B cell (primary cell): ENCODE measurements at regions not wholly inside any gene's neighbourhood (a gene's known extent, or its start where the extent isn't known, plus 50 kb on each side); places are given as distances from the start of the nearest gene placed in this dataset.

Source experiments
- ATAC-seq: fragments of 200-7000 bp; cut with Tn5 transposase; one replicate; pipeline ENCODE4 v1.10.0; 2021; ENCODE audit warnings: low read depth, mild to moderate bottlenecking, moderate number of reproducible peaks, moderate library complexity
- CTCF ChIA-PET: fragments of 350-600 bp; sonication (Branson Sonifier 250); formaldehyde crosslinking; loops from one replicate; lab custom pipeline; 2021; ENCODE audit warnings: antibody characterized with exemption, inconsistent platforms; lab: Charles Lee
- POLR2A ChIA-PET: fragments of 350-600 bp; sonication (Branson Sonifier 250); formaldehyde crosslinking; loops from one replicate; lab custom pipeline; 2021; ENCODE audit warnings: antibody characterized with exemption; lab: Charles Lee
- DNase-seq: peaks from one replicate; pipeline ENCODE4 v3.0.0; 2013
- H2AFZ ChIP-seq: 2 replicates; pipeline ENCODE4 v1.6.1; 2012; ENCODE audit warnings: mild to moderate bottlenecking, low read depth, low read length; ENCODE audit not compliant: insufficient read depth, poor library complexity, severe bottlenecking
- H3K27ac ChIP-seq, 2 donors: 1 replicate in 1 of 2; 2 replicates in 1 of 2; pipeline ENCODE4 v1.5.1; 2012 to 2013; ENCODE audit warnings: low read length in 2 of 2, mild to moderate bottlenecking in 2 of 2, moderate library complexity in 1 of 2
- H3K27me3 ChIP-seq, 4 experiments: fragments of 200-600 bp in 1 of 4; sonication (generic) in 1 of 4; replicated peaks in 1 of 4; 1 replicate in 2 of 4; 2 replicates in 2 of 4; pipeline versions ENCODE4 v1.6.1 to v1.7.0; 2013 to 2016; ENCODE audit warnings: low read length in 3 of 4, mild to moderate bottlenecking in 2 of 4, mixed read lengths in 1 of 4, moderate library complexity in 1 of 4; ENCODE audit not compliant: insufficient read depth in 4 of 4, control insufficient read depth in 3 of 4; ENCODE audit errors: control extremely low read depth in 1 of 4
- H3K36me3 ChIP-seq, 2 experiments: replicated peaks in 1 of 2; 1 replicate in 1 of 2; 2 replicates in 1 of 2; pipeline versions ENCODE4 v1.6.1 to v1.7.1; 2013; ENCODE audit warnings: low read length in 1 of 2; ENCODE audit not compliant: insufficient read depth in 2 of 2, control insufficient read depth in 1 of 2; ENCODE audit errors: control extremely low read depth in 1 of 2, extremely low read depth in 1 of 2
- H3K4me1 ChIP-seq, 2 donors: fragments of 200-600 bp in 1 of 2; sonication (generic) in 1 of 2; 1 replicate in 1 of 2; 2 replicates in 1 of 2; pipeline versions ENCODE4 v1.5.1 to v1.6.1; 2013 to 2017; ENCODE audit warnings: low read length in 2 of 2; ENCODE audit not compliant: control insufficient read depth in 2 of 2, insufficient read depth in 2 of 2
- H3K4me2 ChIP-seq: replicated peaks from 2 replicates; pipeline ENCODE3; 2012; ENCODE audit warnings: mild to moderate bottlenecking, low read depth, low read length; ENCODE audit not compliant: poor library complexity, severe bottlenecking
- H3K4me3 ChIP-seq, 5 experiments: fragments of 200-600 bp in 1 of 5; sonication (generic) in 1 of 5; 1 replicate in 3 of 5; 2 replicates in 2 of 5; pipeline versions ENCODE4 v1.5.1 to v1.7.0; 2011 to 2016; ENCODE audit warnings: low read length in 4 of 5, mild to moderate bottlenecking in 4 of 5, low read depth in 2 of 5, control low read depth in 1 of 5, moderate library complexity in 1 of 5; ENCODE audit not compliant: insufficient read depth in 1 of 5; ENCODE audit errors: control extremely low read depth in 1 of 5, extremely low read depth in 1 of 5
- H3K79me2 ChIP-seq: fragments of 200-600 bp; sonication (generic); one replicate; pipeline ENCODE4 v1.6.0; 2016; ENCODE audit warnings: low read length; ENCODE audit not compliant: control insufficient read depth, insufficient read depth
- H3K9ac ChIP-seq: fragments of 200-600 bp; sonication (generic); 2 replicates; pipeline ENCODE4 v1.6.1; 2017; ENCODE audit warnings: mild to moderate bottlenecking, low read length, moderate library complexity
- H3K9me3 ChIP-seq, 3 donors: one replicate each; pipeline versions ENCODE4 v1.6.1 to v1.7.1; 2013; ENCODE audit warnings: low read length in 2 of 3; ENCODE audit not compliant: control insufficient read depth in 2 of 3, insufficient read depth in 1 of 3; ENCODE audit errors: control extremely low read depth in 1 of 3
- H4K20me1 ChIP-seq: 2 replicates; pipeline ENCODE4 v1.6.0; 2012; ENCODE audit warnings: mild to moderate bottlenecking, low read length; ENCODE audit not compliant: insufficient read depth, control insufficient read depth, poor library complexity, severe bottlenecking
- H3K27ac Mint-ChIP-seq: one replicate; pipeline ENCODE4 v1.8.0; 2021; ENCODE audit warnings: mixed read lengths
- H3K27me3 Mint-ChIP-seq: one replicate; pipeline ENCODE4 v1.8.0; 2021; ENCODE audit warnings: mixed read lengths
- H3K4me1 Mint-ChIP-seq: one replicate; pipeline ENCODE4 v1.8.0; 2021; ENCODE audit warnings: mixed read lengths
- H3K4me3 Mint-ChIP-seq: one replicate; pipeline ENCODE4 v1.8.0; 2021; ENCODE audit warnings: mixed read lengths
- H3K9me3 Mint-ChIP-seq: one replicate; pipeline ENCODE4 v1.8.0; 2022; ENCODE audit warnings: mixed read lengths; ENCODE audit not compliant: insufficient read depth
- EZH2 ChIP-seq: IDR thresholded peaks from 2 replicates; pipeline ENCODE4 v1.6.1; 2012; ENCODE audit warnings: borderline replicate concordance, low read depth, mild to moderate bottlenecking, moderate library complexity, low read length; ENCODE audit not compliant: insufficient read depth, poor library complexity, severe bottlenecking
- WGBS: methylation state at CpG from one replicate; pipeline ENCODE4 v1.1.5; 2013; ENCODE audit warnings: missing lambda C conversion rate; ENCODE audit not compliant: insufficient coverage; 5-methylcytosine and 5-hydroxymethylcytosine counted together
- intact Hi-C: fragments of 100-400 bp; cut with micrococcal nuclease; formaldehyde crosslinking; loops from one replicate; pipeline ENCODE4 v1.10.0; 2022
- TF ChIP-seq, protein P1 (sequence below): fragments of 200-600 bp; IDR thresholded peaks from one replicate; pipeline ENCODE4 v1.8.0; 2022; ENCODE audit warnings: antibody characterized with exemption, mild to moderate bottlenecking

DNA sequence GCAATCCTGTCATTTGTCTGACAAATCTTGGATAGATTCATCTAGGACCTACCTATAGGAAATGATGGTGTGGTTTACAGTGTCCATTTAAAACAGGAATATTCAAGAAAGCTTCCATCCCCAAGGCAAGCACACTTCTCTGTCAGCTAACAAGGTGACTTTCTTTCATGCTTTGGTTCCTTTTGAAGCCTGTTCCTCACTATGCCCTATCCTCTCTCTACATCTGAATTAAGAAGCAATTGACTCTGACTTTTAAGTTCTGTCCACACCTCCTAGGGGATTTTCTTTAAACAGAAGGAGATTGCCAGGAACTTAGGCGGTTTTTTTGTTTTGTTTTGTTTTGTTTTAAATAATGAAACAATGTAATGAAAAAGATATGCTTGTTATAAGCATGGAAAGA is 1181.4 kb upstream of the TENM3 start:
- Histone ChIP-seq H3K4me2 (no peak overlapping the region), H3K27me3 (no peaks in the 10 kb centered on the region), H3K27ac (no peak overlapping the region), H2AFZ (no peak overlapping the region), H3K9ac (no peak overlapping the region), H3K36me3 (no peaks in the 10 kb centered on the region), H3K9me3 (no peaks in the 10 kb centered on the region), H3K4me3 (no peak overlapping the region), H4K20me1 (no peaks in the 10 kb centered on the region), H3K4me1 (no peaks in the 10 kb centered on the region), H3K79me2 (no peaks in the 10 kb centered on the region)
- H3K27ac Mint-ChIP-seq = no peak overlapping the region
- WGBS = no CpG with 5 or more reads among the region's 1 CpG
- no peaks in the 10 kb centered on the region for H3K9me3 Mint-ChIP-seq
- ChIA-PET CTCF (no interaction called here), POLR2A (no interaction called here)
- DNase-seq = no peak
- no peak for ATAC-seq
- H3K27me3 Mint-ChIP-seq = no peaks in the 10 kb centered on the region
- intact Hi-C loops = no loop called here
- H3K4me1 Mint-ChIP-seq = no peaks in the 10 kb centered on the region
- no peak overlapping the region for H3K4me3 Mint-ChIP-seq
- TF ChIP-seq, protein P1, sequence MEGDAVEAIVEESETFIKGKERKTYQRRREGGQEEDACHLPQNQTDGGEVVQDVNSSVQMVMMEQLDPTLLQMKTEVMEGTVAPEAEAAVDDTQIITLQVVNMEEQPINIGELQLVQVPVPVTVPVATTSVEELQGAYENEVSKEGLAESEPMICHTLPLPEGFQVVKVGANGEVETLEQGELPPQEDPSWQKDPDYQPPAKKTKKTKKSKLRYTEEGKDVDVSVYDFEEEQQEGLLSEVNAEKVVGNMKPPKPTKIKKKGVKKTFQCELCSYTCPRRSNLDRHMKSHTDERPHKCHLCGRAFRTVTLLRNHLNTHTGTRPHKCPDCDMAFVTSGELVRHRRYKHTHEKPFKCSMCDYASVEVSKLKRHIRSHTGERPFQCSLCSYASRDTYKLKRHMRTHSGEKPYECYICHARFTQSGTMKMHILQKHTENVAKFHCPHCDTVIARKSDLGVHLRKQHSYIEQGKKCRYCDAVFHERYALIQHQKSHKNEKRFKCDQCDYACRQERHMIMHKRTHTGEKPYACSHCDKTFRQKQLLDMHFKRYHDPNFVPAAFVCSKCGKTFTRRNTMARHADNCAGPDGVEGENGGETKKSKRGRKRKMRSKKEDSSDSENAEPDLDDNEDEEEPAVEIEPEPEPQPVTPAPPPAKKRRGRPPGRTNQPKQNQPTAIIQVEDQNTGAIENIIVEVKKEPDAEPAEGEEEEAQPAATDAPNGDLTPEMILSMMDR = no peak
- TF ChIP-seq EZH2 = no peak

- no peak for DNase-seq
- no CpG with 5 or more reads among the region's 3 CpGs for WGBS
- Histone ChIP-seq H3K4me3 (no peak overlapping the region), H3K4me1 (no peaks in the 10 kb centered on the region), H3K27me3 (no peaks in the 10 kb centered on the region), H3K9ac (no peak overlapping the region), H4K20me1 (no peaks in the 10 kb centered on the region), H2AFZ (no peak overlapping the region), H3K79me2 (no peaks in the 10 kb centered on the region), H3K36me3 (no peaks in the 10 kb centered on the region), H3K27ac (no peak overlapping the region), H3K9me3 (peaks cover 0 to 7% (median 0%) of the 10 kb centered on the region in 3 donors), H3K4me2 (no peak overlapping the region)
- no peaks in the 10 kb centered on the region for H3K4me1 Mint-ChIP-seq
- no peak overlapping the region for H3K27ac Mint-ChIP-seq
- no peaks in the 10 kb centered on the region for H3K27me3 Mint-ChIP-seq
- H3K4me3 Mint-ChIP-seq = no peak overlapping the region
- H3K9me3 Mint-ChIP-seq = no peaks in the 10 kb centered on the region
- intact Hi-C loops = no loop called here
- no peak for ATAC-seq
- ChIA-PET CTCF (no interaction called here), POLR2A (no interaction called here)
- TF ChIP-seq EZH2 = no peak
- TF ChIP-seq, protein P1 = no peak
Observed at GRCh38 chr4:181063212-181063611, 1180.0 kb upstream of the TENM3 start.
